ENCODE measurements at regions not wholly inside any gene's neighbourhood (a gene's known extent, or its start where the extent isn't known, plus 50 kb on each side); places are given as distances from the start of the nearest gene placed in this dataset.
A peak's percentile ranks its signal among the peaks of the same experiment; 100 is the strongest.
"Not testable (repeated sequence)": the region's sequence is repeated elsewhere in the genome, so short reads cannot be mapped to it uniquely, and the experiment has no call there.

GRCh38 chr10:118439824-118440223 lies 97.7 kb upstream of the FAM204A start:
- TF ChIP-seq CTCF (conservative IDR thresholded peaks at IDR 0.05): no peak
- H3K27ac ChIP-seq: no peak overlapping the region

GRCh38 chr10:118436742-118437141 lies 94.6 kb upstream of the FAM204A start:
- TF ChIP-seq CTCF (conservative IDR thresholded peaks at IDR 0.05): no peak
- no peak overlapping the region for H3K27ac ChIP-seq

- no peak for TF ChIP-seq CTCF (conservative IDR thresholded peaks at IDR 0.05)
Observed at GRCh38 chr10:118430190-118430589, 88.1 kb upstream of the FAM204A start.

GRCh38 chr10:118423800-118424442 lies 81.8 kb upstream of the FAM204A start:
- H3K27ac ChIP-seq: no peak overlapping the region
- TF ChIP-seq CTCF (conservative IDR thresholded peaks at IDR 0.05): peak; percentile 82

More at GRCh38 chr10:118430190-118430589, 88.1 kb upstream of the FAM204A start:
- peak overlapping the region; percentile 44; the same call in 1 of the 2 replicates for H3K27ac ChIP-seq

- TF ChIP-seq CTCF (conservative IDR thresholded peaks at IDR 0.05): no peak
- H3K27ac ChIP-seq: no peak overlapping the region
Observed at GRCh38 chr10:118422241-118422640, 80.1 kb upstream of the FAM204A start.

GRCh38 chr10:118420049-118420448 lies 77.9 kb upstream of the FAM204A start:
- H3K27ac ChIP-seq: not testable (repeated sequence)

- no peak overlapping the region for H3K27ac ChIP-seq
- TF ChIP-seq CTCF (conservative IDR thresholded peaks at IDR 0.05): no peak
Observed at GRCh38 chr10:118412932-118413331, 70.8 kb upstream of the FAM204A start.

GRCh38 chr10:118412132-118412760 lies 70.1 kb upstream of the FAM204A start:
- no peak overlapping the region for H3K27ac ChIP-seq
- no peak for TF ChIP-seq CTCF (conservative IDR thresholded peaks at IDR 0.05)

Data from VCaP (cell line).